ENCODE measurements at regions not wholly inside any gene's neighbourhood (a gene's known extent, or its start where the extent isn't known, plus 50 kb on each side); places are given as distances from the start of the nearest gene placed in this dataset.

DNA sequence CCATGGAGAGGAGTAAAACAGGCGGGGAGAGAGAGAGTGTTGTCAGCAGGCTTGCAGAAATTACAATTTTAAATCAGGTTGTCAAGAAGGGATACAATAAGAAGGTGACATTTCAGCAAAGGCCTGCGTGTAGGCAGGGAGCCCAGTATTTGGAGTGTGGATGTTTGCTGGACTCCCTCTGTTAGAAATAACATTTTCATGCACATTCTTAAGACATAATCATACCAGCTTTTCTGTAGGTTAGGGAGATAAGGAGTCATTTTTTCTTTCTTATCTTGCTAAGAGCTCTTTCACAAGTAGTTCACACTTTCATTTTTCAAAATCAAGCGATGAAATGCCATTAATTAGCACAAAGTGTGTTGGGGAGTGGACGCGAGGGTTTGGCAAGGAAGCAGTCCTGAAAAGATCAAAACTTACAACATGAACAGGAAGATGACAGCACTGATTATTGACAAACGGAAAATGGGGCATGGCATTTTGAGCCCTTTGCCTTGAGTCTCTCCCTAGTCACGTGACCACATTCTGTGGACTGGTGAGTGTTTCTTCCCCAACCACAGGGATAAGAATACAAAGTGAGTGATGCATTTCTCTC lies 160.2 kb downstream of the DAD1 start:
- TF ChIP-seq EGR1 (IDR thresholded peaks at IDR 0.05): no peak
- no peak for TF ChIP-seq YY1 (IDR thresholded peaks at IDR 0.05; ENCODE audit: low read depth)
- no peak for TF ChIP-seq TEAD4 (IDR thresholded peaks at IDR 0.05)
- TF ChIP-seq ZBTB7A (IDR thresholded peaks at IDR 0.05; ENCODE audit: low read depth): no peak
- TF ChIP-seq CEBPB (IDR thresholded peaks at IDR 0.05): no peak
- no peak for TF ChIP-seq TAF1 (IDR thresholded peaks at IDR 0.05; ENCODE audit: low read depth)
- TF ChIP-seq, protein P1, sequence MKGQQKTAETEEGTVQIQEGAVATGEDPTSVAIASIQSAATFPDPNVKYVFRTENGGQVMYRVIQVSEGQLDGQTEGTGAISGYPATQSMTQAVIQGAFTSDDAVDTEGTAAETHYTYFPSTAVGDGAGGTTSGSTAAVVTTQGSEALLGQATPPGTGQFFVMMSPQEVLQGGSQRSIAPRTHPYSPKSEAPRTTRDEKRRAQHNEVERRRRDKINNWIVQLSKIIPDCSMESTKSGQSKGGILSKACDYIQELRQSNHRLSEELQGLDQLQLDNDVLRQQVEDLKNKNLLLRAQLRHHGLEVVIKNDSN (IDR thresholded peaks at IDR 0.05): peak; percentile 17; the same call in 1 of the 2 replicates
- no peak for TF ChIP-seq RAD21 (IDR thresholded peaks at IDR 0.05; ENCODE audit: low read depth)

GRCh38 chr14:22427771-22428231 lies 161.2 kb downstream of the DAD1 start:
- TF ChIP-seq, protein P1 (IDR thresholded peaks at IDR 0.05): no peak
- TF ChIP-seq ZBTB7A (IDR thresholded peaks at IDR 0.05; ENCODE audit: low read depth): no peak
- TF ChIP-seq TEAD4 (IDR thresholded peaks at IDR 0.05): peak; percentile 67
- TF ChIP-seq NFIC (IDR thresholded peaks at IDR 0.05): peak; percentile 27; the same call in 1 of the 2 replicates
- no peak for TF ChIP-seq FOXM1 (IDR thresholded peaks at IDR 0.05; ENCODE audit: borderline replicate concordance, low read depth)
- TF ChIP-seq CEBPB (IDR thresholded peaks at IDR 0.05): peak; percentile 98
- TF ChIP-seq MAX (IDR thresholded peaks at IDR 0.05): peak; percentile 36; the same call in 1 of the 2 replicates

DNA sequence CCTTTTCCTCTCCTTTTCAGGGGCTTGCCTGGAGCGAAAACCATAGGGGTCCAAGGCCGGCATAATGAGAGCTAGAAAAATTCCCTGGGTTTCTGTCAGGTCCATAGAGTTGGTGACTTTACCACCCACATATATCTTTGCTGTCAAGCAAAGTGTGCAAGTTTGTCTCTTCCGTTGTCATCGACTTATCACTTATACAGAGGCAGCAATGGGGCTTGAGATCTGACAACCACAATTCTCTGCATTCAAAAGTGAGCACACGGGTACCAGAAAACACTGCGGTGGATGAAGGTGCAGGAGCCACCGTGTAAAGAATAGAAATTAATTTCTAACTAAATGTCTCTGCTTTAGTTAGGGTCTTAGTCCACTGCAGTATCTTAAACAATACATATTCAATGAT lies 162.3 kb downstream of the DAD1 start:
- TF ChIP-seq CEBPB (IDR thresholded peaks at IDR 0.05) (no peak), RAD21 (IDR thresholded peaks at IDR 0.05; ENCODE audit: low read depth) (no peak), YY1 (IDR thresholded peaks at IDR 0.05; ENCODE audit: low read depth) (no peak), EGR1 (IDR thresholded peaks at IDR 0.05) (no peak), MAX (IDR thresholded peaks at IDR 0.05) (no peak), TEAD4 (IDR thresholded peaks at IDR 0.05) (no peak), NFIC (IDR thresholded peaks at IDR 0.05) (no peak), REST (IDR thresholded peaks at IDR 0.05; ENCODE audit: low read depth) (no peak), FOXM1 (IDR thresholded peaks at IDR 0.05; ENCODE audit: borderline replicate concordance, low read depth) (no peak), CREB1 (IDR thresholded peaks at IDR 0.05; ENCODE audit: low read depth) (no peak), TCF12 (IDR thresholded peaks at IDR 0.05; ENCODE audit: low read depth) (no peak), TAF1 (IDR thresholded peaks at IDR 0.05; ENCODE audit: low read depth) (no peak), EP300 (IDR thresholded peaks at IDR 0.05; ENCODE audit: borderline replicate concordance) (no peak), ZBTB7A (IDR thresholded peaks at IDR 0.05; ENCODE audit: low read depth) (no peak)
- TF ChIP-seq, protein P1 (IDR thresholded peaks at IDR 0.05): no peak

DNA sequence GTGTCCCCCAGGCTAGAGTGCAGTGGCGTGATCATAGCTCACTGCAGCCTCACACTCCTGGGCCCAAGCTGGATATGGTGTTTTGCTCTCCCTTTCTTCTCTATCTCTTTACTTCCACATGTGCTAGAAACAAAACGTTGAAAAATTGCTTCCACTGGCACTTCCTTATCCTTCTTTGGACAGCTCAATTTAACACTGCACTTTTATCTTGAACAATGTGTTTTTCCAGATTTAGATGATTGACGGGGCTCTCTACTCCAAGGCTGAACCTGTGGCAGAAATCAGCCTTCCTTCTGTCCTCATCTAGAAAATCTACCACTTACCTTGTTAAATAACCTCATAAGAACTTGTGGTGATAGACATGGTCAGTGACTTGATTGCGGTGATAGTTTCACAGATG lies 165.1 kb downstream of the DAD1 start:
- TF ChIP-seq CREB1 (IDR thresholded peaks at IDR 0.05; ENCODE audit: low read depth) (no peak), EGR1 (IDR thresholded peaks at IDR 0.05) (no peak), FOXM1 (IDR thresholded peaks at IDR 0.05; ENCODE audit: borderline replicate concordance, low read depth) (no peak), EP300 (IDR thresholded peaks at IDR 0.05; ENCODE audit: borderline replicate concordance) (no peak), RAD21 (IDR thresholded peaks at IDR 0.05; ENCODE audit: low read depth) (no peak)
- TF ChIP-seq, protein P1 (IDR thresholded peaks at IDR 0.05): no peak

GRCh38 chr14:22422238-22422637 lies 166.8 kb downstream of the DAD1 start:
- TF ChIP-seq, protein P1 (IDR thresholded peaks at IDR 0.05): no peak
- TF ChIP-seq EP300 (IDR thresholded peaks at IDR 0.05; ENCODE audit: borderline replicate concordance) (no peak), NFIC (IDR thresholded peaks at IDR 0.05) (no peak), RAD21 (IDR thresholded peaks at IDR 0.05; ENCODE audit: low read depth) (no peak), TEAD4 (IDR thresholded peaks at IDR 0.05) (no peak), YY1 (IDR thresholded peaks at IDR 0.05; ENCODE audit: low read depth) (no peak), REST (IDR thresholded peaks at IDR 0.05; ENCODE audit: low read depth) (no peak), TCF12 (IDR thresholded peaks at IDR 0.05; ENCODE audit: low read depth) (no peak), EGR1 (IDR thresholded peaks at IDR 0.05) (no peak), ZBTB7A (IDR thresholded peaks at IDR 0.05; ENCODE audit: low read depth) (no peak), FOXM1 (IDR thresholded peaks at IDR 0.05; ENCODE audit: borderline replicate concordance, low read depth) (no peak), TAF1 (IDR thresholded peaks at IDR 0.05; ENCODE audit: low read depth) (no peak), MAX (IDR thresholded peaks at IDR 0.05) (no peak), CEBPB (IDR thresholded peaks at IDR 0.05) (no peak), CREB1 (IDR thresholded peaks at IDR 0.05; ENCODE audit: low read depth) (no peak)
